RWPE2 (cell line): ENCODE measurements at regions not wholly inside any gene's neighbourhood (a gene's known extent, or its start where the extent isn't known, plus 50 kb on each side); places are given as distances from the start of the nearest gene placed in this dataset.
A peak's percentile ranks its signal among the peaks of the same experiment; 100 is the strongest.

Experiments
- ATAC-seq: fragments of 200-7000 bp; cut with Tn5 transposase; 3 replicates; pipeline ENCODE4 v1.9.1; 2021; ENCODE audit warnings: low read depth
- DNase-seq: peaks from one replicate; pipeline ENCODE4 v3.0.0-alpha.2; 2020; ENCODE audit warnings: low spot score
- H3K27ac ChIP-seq: fragments of 450-650 bp; 2 replicates; pipeline ENCODE4 v1.5.1; 2017; ENCODE audit warnings: mild to moderate bottlenecking; ENCODE audit not compliant: poor library complexity, severe bottlenecking
- H3K27me3 ChIP-seq: fragments of 250-450 bp; sonication (Bioruptor Pico); 2 replicates; pipeline ENCODE4 v1.5.1; 2021; ENCODE audit warnings: mild to moderate bottlenecking, moderate library complexity; ENCODE audit not compliant: insufficient read depth, poor library complexity, severe bottlenecking
- H3K36me3 ChIP-seq: fragments of 250-450 bp; sonication (Bioruptor Pico); 2 replicates; pipeline ENCODE4 v1.5.1; 2020; ENCODE audit warnings: low read depth, mild to moderate bottlenecking, moderate library complexity
- H3K4me1 ChIP-seq: fragments of 250-450 bp; sonication (Bioruptor Pico); 2 replicates; pipeline ENCODE4 v1.5.1; 2021; ENCODE audit warnings: mild to moderate bottlenecking, moderate library complexity; ENCODE audit not compliant: insufficient read depth, poor library complexity, severe bottlenecking
- H3K4me3 ChIP-seq: fragments of 250-450 bp; sonication (Bioruptor Pico); 2 replicates; pipeline ENCODE4 v1.5.1; 2021; ENCODE audit warnings: mild to moderate bottlenecking, moderate library complexity; ENCODE audit not compliant: severe bottlenecking
- H3K9me3 ChIP-seq: fragments of 250-450 bp; sonication (Bioruptor Pico); 2 replicates; pipeline ENCODE4 v1.5.1; 2021; ENCODE audit warnings: mild to moderate bottlenecking, moderate library complexity; ENCODE audit not compliant: severe bottlenecking
- CTCF ChIP-seq: fragments of 450-650 bp; IDR thresholded peaks from one replicate; pipeline ENCODE4 v1.5.1; 2017; ENCODE audit warnings: mild to moderate bottlenecking, moderate library complexity; ENCODE audit not compliant: poor library complexity, severe bottlenecking

- ATAC-seq = no peak
- peak; percentile 27 for TF ChIP-seq CTCF
- Histone ChIP-seq H3K36me3 (no peaks in the 10 kb centered on the region), H3K4me3 (no peak overlapping the region), H3K4me1 (no peaks in the 10 kb centered on the region), H3K27ac (no peak overlapping the region), H3K9me3 (no peaks in the 10 kb centered on the region), H3K27me3 (no peaks in the 10 kb centered on the region)
- DNase-seq = no peak
These were observed 261.5 kb upstream of the SOX4 start for GRCh38 chr6:21332077-21332476.

GRCh38 chr6:21332660-21333059 lies 260.9 kb upstream of the SOX4 start:
- H3K9me3 ChIP-seq = no peaks in the 10 kb centered on the region
- no peaks in the 10 kb centered on the region for H3K27me3 ChIP-seq
- H3K4me3 ChIP-seq = no peak overlapping the region
- H3K4me1 ChIP-seq = no peaks in the 10 kb centered on the region
- H3K27ac ChIP-seq = no peak overlapping the region
- no peaks in the 10 kb centered on the region for H3K36me3 ChIP-seq
- TF ChIP-seq CTCF = no peak
- no peak for DNase-seq
- no peak for ATAC-seq

- TF ChIP-seq CTCF = no peak
- no peak overlapping the region for H3K4me3 ChIP-seq
- no peaks in the 10 kb centered on the region for H3K9me3 ChIP-seq
- H3K4me1 ChIP-seq = no peaks in the 10 kb centered on the region
- no peaks in the 10 kb centered on the region for H3K27me3 ChIP-seq
- no peak overlapping the region for H3K27ac ChIP-seq
- no peak for ATAC-seq
- no peaks in the 10 kb centered on the region for H3K36me3 ChIP-seq
- DNase-seq = no peak
These were observed 259.8 kb upstream of the SOX4 start for GRCh38 chr6:21333715-21334114.

- no peak for TF ChIP-seq CTCF
- no peak overlapping the region for H3K4me3 ChIP-seq
- no peaks in the 10 kb centered on the region for H3K9me3 ChIP-seq
- no peaks in the 10 kb centered on the region for H3K4me1 ChIP-seq
- no peaks in the 10 kb centered on the region for H3K36me3 ChIP-seq
- no peak for DNase-seq
- no peak overlapping the region for H3K27ac ChIP-seq
- no peaks in the 10 kb centered on the region for H3K27me3 ChIP-seq
- ATAC-seq = no peak
These were observed 258.9 kb upstream of the SOX4 start for GRCh38 chr6:21334651-21335050.

GRCh38 chr6:21335591-21335990 lies 258.0 kb upstream of the SOX4 start:
- no peaks in the 10 kb centered on the region for H3K27me3 ChIP-seq
- no peak for DNase-seq
- no peak for ATAC-seq
- H3K27ac ChIP-seq = no peak overlapping the region
- H3K9me3 ChIP-seq = no peaks in the 10 kb centered on the region
- H3K4me3 ChIP-seq = no peak overlapping the region
- no peak for TF ChIP-seq CTCF
- no peaks in the 10 kb centered on the region for H3K4me1 ChIP-seq
- no peaks in the 10 kb centered on the region for H3K36me3 ChIP-seq
